ENCODE measurements at regions not wholly inside any gene's neighbourhood (a gene's known extent, or its start where the extent isn't known, plus 50 kb on each side); places are given as distances from the start of the nearest gene placed in this dataset.

- no peak for TF ChIP-seq POLR2A (IDR thresholded peaks at IDR 0.05)
- TF ChIP-seq CTCF (IDR thresholded peaks at IDR 0.05) = no peak
These were observed 405.5 kb downstream of the EFNB2 start for GRCh38 chr13:106129993-106130392.
